Stimulated activated naive CD8-positive, alpha-beta T cell treated with anti-CD3 and anti-CD28 coated beads, Interleukin-15, Interleukin-2, amounts not matched to agents 100 U/mL and 50 U/mL, for 24 hours (primary cell): ENCODE measurements at regions not wholly inside any gene's neighbourhood (a gene's known extent, or its start where the extent isn't known, plus 50 kb on each side); places are given as distances from the start of the nearest gene placed in this dataset.

Experiments
- ATAC-seq: fragments of 150-1000 bp; cut with Tn5 transposase; one replicate; pipeline ENCODE4 v1.10.0; 2021
- DNase-seq: peaks from one replicate; pipeline ENCODE4 v3.0.0; 2021

DNA sequence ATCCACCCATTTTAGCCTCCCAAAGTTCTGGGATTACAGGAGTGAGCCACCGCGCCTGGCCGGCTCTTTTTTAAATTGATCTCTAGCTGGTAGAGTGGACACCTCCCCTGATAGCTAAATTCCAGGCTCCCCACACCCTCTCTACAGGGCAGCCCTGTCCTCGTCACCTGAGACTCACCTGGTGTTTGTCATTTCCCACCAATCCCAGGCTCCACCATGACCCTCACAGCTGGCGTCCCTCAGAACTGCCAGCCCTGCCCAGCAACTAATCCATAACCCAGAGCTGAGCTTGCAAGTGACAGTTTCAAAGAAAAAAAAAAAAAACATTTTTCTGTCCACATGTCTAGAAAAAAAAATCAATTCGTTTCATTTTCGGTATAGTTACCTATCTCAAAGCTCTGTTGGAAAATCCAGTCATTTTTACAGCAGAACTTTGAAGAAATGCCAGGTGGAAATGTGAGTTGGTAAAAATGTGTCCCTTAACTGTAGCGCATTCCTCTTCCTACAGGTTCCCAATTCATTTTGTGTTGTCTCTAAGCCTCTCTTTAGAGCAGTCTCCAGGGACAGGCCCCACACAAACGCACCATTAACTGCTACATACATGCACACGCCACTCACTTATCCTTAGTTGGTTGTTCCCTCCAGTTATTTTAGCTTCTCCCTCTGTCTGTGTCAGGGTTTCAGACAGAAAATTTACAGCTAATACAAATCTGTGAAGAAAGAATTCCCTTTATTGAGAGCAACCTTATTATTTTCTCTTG is 294.7 kb downstream of the FBXO15 start:
- no peak for ATAC-seq
- DNase-seq = no peak

DNA sequence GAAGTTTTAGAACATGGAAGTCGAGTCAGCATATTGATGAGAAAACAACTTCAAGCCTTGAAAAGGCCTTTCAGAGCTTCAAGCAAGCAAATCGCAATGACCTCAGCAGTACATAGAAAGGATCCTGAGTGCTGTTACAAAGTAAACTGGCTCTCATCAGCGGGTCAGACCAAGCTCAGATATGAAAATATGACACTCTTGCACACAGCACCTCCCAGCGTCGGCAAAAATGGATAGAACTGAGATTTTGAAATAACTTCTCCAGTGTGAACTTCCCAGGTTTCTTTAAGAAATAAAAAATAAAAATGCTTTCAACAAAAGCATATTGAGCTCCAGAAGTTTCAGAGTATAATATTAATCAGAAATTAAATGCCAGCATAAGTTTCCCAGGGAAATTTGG is 296.9 kb downstream of the FBXO15 start:
- DNase-seq (no peak), ATAC-seq (no peak)

DNA sequence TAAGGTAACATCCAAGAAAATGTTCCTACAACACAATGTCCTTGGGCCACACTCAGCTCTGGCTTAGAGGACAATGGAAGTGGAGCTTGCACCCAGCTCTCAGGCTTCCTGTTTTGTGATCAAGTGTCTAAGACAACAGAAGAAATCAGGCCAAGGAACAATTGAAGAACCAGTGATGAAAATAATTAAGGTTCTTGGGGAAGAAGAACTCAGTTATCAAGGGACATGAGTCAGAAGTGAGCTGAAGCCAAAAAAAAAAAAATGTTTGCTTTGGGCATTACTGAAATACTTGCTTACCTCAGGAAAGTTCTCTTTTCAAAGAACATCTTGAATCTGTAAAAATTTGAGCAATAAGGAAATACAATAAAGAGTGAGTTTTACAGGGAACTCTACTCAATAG is 299.0 kb downstream of the FBXO15 start:
- ATAC-seq (no peak), DNase-seq (no peak)

DNA sequence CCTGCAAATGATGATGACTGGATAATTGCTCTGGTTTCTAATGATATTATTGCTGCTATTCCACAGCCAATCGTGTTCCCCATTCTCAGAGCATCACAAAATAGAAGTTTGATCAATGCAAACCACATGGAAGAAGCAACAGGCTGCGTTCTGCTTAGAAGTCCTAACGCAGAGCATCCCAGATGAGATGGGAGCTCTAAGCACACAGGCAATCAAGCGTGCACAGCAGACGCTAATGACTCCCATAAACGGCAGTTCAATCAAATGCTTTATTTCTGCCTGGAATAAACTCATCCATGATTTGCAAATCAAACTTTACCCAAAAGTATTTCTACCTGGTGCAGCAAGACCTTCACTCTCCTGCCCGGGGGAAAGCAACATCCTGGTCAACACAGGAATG is 304.2 kb downstream of the FBXO15 start:
- ATAC-seq (no peak), DNase-seq (no peak)

DNA sequence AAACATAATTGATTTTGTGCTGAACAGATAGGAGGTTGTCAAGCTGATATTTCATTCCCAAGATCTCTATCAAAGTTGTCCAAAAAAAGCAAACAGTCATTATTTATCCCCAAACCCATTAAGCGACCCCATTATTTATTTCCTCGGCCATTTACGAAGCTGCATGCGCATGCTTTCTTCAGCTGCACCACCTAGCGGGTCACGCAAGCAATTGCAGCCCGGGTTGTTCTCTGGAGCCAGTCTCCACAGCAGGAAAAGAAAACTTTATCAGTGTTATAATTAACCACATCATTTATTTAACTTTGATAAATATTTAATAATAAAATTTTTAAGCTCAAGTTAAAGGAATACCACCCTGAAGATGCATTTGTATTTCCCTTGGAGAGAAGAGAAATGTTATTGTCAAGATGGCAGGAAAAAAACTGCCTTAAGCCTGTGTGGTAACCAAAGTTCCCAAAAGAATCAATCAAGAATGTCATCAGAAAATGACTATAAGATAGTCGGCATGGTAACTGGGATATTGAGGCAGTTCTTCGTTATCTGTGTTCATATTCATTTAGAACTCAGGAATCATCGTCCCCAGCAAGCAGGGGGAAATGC is 304.7 kb downstream of the FBXO15 start:
- DNase-seq = peak; percentile 58
- ATAC-seq = peak; percentile 52

DNA sequence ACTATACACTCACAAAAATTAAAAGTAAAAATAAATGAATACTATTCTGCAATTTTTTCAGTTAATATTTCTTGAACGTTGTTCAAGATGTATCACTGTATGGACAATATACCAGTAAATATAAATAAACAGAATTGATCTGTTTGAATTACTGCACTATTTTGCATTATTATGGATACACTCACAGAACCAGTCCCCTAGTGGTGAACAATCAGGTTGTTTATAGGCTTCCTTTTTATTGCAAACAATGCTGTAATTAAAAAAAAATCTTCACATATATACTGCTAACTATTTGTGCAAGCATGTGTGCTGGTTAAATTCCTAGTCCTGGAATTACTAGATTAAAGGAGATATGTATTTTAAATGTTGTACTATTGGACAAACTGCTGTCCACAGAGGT is 306.0 kb downstream of the FBXO15 start:
- DNase-seq = no peak

DNA sequence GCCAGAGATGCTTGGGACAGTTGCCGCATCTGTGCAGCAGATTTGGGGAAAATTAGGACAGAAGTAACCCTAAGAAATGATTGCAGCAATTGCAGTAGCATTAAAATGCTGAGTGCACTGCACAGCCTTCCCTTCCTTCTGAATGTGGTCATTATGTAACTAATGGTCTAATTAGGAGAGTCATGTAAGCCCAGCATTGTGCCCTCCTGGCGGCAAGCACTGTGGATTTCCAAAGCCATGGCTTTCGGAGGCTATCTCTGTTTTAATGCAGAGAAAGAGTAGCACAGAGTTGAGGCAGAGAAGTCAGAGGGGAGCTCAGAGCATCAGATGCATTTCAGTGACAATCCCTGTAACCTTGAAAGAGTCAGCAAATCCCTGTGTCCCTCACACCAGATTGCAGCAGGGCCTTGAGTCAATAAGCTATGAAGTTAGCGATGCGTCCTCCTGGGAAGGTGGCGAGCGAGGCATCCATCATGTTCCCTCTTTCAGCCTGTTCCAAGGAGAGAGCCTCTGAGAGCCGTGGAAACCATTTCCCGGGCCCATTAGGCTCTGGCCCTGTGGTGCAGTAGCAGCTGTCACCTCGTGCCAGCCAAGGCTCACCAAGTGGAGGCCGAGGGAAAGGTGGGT is 307.2 kb downstream of the FBXO15 start:
- ATAC-seq (no peak), DNase-seq (no peak)

More for the DNA sequence above, 306.0 kb downstream of the FBXO15 start:
- no peak for ATAC-seq

DNA sequence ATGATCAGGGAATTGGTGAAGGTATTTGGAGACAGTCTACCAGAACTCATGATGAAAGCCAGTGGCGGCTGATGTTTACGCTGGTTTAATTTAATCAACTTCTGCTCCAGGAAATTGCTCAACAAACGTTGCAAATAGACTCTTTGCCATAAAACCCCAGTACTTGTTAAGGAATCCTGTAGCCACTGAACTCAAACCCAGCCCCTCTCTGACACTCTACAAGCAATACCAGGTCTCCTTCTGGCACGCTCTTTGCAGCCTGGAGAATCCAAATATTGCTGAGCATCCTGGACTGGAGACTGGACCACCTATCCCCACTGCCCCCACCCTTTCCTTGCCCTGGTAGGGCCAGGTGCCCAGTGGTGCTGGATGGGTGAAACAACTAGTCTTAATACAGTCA is 308.2 kb downstream of the FBXO15 start:
- ATAC-seq (no peak), DNase-seq (no peak)

DNA sequence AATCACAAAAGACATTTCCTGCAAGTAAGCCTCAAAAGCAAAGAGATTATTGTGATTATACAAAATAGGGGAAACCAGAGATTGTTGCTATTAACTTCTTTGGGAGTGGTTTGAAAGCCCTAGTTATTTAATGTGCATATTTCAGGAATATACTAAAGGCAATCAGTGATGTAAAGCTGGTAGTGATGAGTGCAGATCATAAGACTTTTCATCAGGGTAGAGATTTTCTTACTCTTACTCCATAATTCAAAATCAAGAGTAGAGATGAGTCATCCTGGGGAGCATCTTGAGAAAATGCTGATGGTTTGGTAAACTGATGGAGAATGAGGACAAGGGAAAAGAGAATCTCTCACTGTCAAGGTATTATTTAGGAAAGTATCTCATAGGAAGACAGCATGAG is 309.5 kb downstream of the FBXO15 start:
- no peak for ATAC-seq
- no peak for DNase-seq

DNA sequence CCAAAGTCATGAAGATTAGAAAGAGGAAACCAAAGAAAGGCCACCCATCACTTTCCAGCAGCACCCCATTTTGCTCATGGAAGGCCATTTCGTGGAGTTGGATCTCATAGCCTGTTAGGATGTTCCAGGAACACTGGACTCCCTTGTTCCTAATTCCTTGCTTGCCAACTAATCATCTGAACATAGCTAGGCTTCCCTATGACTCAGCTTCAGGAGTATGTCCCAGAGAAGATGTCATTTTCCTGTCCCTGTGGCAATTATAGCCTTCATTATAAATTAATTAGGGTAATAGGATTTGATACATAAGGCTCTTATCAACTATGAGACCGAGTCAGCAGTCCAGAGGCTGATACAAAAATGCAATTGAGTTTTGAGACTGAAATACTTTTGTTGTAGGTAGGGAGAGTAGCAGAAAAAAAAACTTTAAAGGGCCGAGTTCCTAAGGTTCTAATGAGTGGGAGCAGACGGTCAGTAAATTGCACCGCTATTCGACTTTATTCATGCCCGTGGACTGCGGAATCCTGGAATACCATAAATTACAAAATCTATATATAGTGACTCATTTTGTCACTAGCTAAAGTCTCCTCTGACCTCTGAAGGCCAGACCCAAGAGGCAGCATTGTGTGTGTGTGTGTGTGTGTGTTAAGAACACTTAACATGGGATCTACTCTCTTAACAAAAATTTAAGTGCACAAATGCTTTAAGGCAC is 311.8 kb downstream of the FBXO15 start:
- ATAC-seq (no peak), DNase-seq (no peak)

DNA sequence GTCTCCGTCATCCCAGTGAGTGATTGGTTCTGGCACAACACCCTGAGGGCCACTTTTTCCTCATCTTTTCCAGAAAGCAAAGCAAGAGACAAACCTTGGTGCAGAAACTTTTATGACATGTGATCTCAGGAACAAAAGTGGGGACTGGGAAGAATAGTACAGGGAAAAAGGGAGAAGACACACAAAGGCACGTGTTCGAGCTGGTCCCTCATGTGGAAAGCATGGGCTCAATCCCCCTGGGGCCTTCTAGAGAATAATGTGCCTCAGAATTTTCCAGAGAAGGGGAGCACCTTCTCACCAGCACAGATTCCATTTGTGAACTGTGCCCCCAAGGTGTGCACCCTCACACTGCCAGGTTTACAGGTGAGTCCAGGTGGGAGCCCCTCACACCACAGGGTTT is 312.6 kb downstream of the FBXO15 start:
- no peak for DNase-seq
- no peak for ATAC-seq

DNA sequence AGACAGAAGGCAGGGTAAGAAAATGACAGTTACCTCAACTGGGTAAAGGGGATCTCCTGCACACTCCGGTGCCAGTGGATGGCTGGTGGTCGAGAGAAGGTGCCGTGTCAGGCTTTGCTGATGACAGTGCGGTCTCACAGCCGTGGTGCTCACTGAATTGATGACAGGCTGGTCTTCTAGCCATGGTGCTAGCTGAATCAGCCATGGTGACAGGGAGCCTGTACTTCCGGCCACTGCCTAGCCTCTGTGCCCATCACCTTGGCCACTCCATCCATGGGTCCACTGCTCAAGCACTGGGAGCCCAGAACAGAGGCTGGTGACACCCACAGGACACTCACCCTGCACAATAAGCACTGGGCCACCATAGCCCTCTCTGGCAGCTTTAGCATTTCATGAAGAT is 315.9 kb downstream of the FBXO15 start:
- ATAC-seq (no peak), DNase-seq (no peak)

DNA sequence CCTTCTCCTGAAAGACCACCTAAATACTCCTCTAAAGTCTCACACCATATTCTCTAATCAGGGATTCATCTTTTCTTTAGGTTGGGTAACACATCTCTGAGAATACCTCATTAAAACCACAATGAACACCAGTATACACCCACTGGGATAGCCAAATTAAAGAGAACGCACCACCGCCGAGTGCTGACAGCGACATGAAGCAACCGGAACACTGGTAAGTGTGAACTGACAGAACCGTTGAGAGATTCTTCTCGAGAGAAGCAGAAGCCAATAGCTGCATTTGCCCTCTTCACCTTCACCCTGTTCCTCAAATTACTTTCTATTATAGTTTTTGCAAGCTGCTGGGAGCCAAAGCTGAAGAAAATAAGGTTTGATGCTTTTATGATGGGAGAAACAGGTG is 318.5 kb downstream of the FBXO15 start:
- no peak for DNase-seq
- no peak for ATAC-seq

DNA sequence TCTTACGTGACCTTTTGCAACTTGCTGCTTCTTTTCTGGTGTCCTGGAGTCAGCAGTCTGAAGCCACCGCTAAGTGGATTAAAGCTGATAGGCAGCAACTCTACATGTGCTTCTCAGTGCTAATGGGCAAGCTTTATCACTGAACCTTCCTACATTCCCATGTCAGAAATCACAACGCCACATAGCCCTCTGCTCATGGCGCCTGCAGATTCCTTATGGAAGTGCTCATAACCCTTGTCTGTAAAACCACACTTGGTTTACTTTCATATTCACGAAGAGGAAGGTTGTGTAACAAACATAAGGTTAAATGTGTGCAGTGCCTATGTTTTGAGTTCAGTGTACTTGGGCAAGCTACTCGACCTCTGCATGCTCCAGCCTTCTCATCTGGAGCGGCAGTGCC is 319.8 kb downstream of the FBXO15 start:
- DNase-seq = no peak
- no peak for ATAC-seq

DNA sequence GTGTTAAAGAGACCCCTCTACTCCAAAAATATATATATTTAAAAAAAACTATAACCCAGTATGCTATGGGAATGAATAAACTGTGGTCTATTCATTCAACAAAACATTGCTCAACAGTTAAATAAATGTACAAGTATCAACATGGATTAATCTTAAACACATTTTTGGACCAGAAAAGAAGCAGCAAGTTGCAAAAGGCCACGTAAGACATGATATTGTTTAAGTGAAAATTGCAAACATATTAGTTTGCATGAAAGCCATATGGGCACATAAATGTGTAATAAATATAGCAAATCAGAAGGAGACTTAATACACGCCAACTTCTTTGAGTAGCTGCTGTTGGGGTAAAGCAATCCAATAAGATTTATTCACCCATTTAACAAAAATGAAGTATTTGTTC is 321.5 kb downstream of the FBXO15 start:
- DNase-seq = no peak
- ATAC-seq = no peak

DNA sequence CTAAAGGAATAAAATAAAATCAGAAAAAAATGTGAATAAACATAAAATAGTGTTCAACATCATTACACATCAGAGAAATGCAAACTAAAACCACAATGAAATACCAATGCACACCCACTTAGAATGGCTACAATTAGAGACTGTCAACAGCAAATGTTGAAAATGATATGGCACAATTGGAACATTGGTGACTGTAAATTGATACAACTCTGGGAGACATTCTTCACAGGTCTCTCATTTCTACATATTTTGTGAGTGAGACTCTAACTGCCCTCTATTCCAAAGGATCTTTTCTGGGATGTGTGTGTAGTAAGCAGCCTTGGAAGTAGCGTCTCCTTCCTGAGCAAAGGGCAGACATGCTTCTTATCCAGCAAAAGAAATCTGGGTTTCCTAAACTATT is 323.0 kb downstream of the FBXO15 start:
- no peak for DNase-seq
- no peak for ATAC-seq

DNA sequence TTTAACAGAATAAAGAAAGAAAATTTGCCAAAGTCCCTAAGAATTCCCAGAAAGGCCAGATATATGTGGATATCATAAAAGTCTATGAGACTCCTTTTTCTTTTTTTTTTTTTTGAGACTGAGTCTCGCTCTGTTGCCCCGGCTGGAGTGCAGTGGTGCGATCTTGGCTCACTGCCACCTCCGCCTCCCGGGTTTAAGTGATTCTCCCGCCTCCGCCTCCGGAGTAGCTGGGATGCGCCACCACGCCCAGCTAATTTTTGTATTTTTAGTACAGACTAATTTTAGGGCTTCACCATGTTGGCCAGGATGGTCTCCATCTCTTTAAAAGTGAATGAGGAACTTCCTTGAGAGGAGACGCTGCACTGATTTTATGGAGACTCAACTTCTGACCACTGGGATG is 335.2 kb downstream of the FBXO15 start:
- DNase-seq (no peak), ATAC-seq (no peak)

DNA sequence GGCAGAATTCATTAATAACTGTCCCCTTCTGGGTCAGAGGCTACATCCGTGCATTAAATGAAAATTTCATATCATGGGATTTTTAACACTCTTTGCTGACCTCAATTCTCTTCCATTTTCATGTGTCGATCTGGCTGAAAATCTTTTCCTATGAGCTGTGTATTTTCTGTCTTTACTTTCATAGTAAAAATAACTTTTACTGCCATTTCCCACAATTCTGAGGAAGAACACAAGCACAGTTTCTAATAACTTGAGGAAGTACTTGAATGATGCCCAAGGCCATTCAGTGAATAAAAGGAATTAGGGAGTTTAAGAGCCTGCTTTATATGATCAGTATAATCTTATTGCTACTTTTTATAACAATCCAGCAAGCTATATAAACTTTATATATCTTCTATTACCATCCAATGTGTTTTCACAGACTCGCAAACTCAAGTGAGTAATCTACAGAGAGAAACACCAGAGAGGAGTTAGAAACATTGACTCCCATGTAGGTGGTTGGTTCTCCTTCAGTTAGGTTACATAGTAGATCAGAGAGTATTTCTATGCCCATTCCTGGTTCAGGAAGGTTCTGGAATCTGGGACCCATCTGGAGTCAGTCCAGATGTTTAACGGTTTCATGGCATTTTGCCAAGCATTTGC is 340.0 kb downstream of the FBXO15 start:
- no peak for DNase-seq
- no peak for ATAC-seq

DNA sequence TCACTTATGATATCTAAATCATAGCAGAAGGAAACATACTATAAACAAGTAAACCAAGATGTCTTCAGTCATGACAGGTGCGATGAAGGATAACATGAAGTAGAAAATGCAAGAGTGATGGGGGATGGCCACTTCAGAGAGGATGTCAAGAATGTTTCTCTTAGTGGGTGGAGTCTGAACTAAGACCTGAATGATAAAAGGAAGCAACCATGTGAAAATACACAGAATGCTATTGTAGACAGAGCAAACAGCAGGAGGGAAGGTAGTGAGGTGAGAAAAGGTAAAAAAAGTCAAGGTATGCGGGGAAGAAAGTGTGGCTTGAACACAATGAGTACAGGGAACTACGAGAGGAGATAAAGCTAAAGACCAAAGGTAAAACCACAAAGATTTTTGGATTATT is 341.6 kb downstream of the FBXO15 start:
- ATAC-seq = no peak
- DNase-seq = no peak

DNA sequence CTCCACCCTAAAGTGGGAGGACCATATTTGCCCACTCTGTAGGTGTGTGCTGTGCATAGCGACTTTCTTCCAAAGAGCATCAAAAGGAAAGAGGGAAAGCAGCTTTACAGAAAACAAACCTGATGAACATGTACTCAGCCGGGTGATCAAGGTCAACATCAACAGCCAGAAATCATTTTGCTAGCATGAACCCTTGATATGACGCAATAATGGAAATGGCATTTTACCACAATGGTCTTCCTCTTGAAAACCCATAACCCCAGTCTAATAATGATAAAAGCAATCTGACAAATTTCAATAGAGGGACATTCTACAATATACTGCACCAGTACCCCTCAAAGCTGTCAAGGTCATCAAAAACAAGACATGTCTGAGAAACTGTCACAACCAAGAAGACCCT is 350.2 kb downstream of the FBXO15 start:
- ATAC-seq = no peak
- DNase-seq = no peak

DNA sequence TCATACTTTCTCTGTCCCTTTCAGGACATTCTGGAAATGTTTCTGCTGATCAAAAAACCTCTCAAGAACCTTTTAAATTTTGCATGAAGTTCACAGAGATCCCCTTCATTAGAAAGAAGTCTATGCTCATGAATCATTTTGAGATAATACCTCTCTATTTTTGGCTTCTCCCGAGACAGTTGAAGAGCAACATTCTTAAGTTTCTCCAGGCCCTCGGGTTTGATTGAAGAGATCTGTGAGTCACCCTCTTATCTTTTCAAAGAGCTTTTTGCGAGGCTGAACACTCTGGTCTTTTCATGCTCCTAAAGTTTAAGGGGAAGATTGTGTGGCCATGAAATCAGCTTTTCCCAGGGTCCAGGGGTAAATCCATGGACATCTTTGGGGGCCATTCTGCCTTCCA is 354.2 kb downstream of the FBXO15 start:
- DNase-seq (no peak), ATAC-seq (no peak)

DNA sequence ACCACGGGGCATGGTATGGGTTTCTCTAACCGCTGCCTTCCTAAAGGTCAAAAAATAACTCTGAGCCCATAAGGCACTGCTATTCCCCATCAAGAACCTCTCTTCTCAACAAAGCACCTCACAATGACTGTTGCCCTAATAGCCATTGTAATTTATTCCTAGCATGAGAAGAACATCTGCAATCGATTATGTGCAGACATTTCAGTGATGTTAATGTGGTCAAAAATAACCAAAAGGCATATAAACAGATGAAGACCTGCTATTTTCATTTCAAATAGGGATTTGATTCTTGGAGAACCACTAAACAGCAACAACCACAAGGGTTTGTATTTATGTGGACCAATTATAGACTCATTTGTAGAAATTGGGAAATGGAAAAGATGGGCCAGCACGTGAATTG is 356.6 kb downstream of the FBXO15 start:
- no peak for ATAC-seq
- DNase-seq = no peak

DNA sequence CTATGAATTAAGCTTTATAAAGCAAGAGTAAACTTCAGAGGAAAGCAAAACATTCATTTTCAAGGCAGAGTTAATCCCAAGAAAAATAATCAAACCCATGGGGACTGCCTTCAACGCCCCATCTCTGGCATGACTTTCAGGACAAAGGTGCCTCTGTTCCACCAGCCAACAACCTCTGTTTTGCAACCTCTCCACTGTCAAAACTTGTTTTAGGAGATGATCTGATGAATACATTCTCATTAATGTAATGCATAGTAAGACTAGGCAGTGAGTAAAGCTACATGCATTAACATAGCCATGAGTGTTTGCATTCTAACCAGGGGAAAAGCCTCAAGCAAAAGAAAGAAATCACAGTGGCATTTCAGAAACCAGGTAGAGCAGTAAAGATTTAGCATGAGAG is 357.0 kb downstream of the FBXO15 start:
- DNase-seq (no peak), ATAC-seq (no peak)
